D341Med (cell line): ENCODE measurements at regions not wholly inside any gene's neighbourhood (a gene's known extent, or its start where the extent isn't known, plus 50 kb on each side); places are given as distances from the start of the nearest gene placed in this dataset.

Source experiments
- DNase-seq: peaks from one replicate; pipeline ENCODE4 v3.0.0; 2012; ENCODE audit warnings: low spot score

GRCh38 chr2:15043336-15044058 lies 411.0 kb downstream of the LRATD1 start:
- DNase-seq, result no peak

DNA sequence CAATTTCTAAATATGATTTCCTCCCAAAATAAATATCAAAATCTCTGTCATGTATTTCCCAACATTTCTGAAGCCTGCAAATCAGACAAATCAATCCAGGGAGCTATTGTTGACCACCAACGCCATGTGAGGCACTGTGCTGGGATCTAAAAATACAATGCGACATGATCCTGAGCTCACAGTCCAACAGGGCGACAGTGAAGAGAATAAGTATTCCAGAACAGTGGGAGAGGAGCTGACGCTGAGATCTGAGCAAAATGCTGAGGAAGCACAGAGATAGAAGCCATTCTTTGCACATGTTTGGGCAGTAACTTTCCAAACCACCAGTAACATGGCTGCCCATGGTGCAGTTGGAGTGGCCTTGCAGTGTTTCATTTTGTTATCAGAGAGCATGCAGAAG lies 412.5 kb downstream of the LRATD1 start:
- no peak for DNase-seq

- no peak for DNase-seq
Measured at GRCh38 chr2:15047184-15047583, 414.7 kb downstream of the LRATD1 start.

GRCh38 chr2:15048000-15048399 lies 415.5 kb downstream of the LRATD1 start:
- no peak for DNase-seq

DNA sequence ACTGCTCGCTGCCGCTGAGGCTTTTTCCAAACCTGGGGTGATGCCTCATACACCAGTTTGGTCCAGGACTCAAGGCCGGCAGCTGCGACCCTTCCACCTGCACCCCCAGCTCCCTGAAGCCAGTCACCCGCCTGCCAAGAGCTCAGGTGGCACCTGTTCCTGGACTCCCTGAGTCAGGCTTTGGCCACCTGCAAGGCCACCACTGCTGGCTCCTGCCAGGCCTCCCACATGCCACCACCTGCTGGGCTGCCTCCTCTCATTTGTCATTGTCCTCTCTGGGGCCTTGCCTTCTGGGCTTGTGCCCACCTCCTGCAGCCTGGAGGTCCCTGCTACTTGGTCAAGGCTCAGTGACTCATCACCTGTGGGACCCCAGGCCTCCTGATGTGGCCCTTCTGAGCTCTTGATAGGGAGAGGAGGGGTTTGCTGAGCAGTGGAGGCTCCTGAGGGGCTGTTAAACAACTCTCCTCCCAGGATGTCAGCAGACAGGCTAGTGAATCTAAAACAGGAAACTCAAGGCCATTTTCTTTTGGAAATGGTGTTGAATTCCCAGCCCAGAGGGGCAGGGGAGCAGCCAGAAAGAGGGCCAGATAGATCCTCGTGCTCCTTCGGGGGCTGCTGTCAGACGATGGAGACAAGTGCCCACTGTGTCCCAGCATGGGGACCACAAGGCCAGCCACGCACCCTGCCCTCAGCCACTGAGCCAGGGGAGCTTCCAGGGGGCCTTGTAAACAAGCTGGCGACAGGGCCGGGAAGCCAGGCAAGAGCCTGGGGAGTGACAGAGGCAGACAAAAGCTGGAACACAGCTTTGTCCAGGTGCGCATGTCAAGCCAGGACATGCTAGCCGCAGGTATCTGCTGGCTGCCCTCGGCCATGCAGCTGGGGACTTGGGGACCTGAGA lies 416.8 kb downstream of the LRATD1 start:
- no peak for DNase-seq

GRCh38 chr2:15050483-15050882 lies 418.0 kb downstream of the LRATD1 start:
- DNase-seq, result no peak

DNA sequence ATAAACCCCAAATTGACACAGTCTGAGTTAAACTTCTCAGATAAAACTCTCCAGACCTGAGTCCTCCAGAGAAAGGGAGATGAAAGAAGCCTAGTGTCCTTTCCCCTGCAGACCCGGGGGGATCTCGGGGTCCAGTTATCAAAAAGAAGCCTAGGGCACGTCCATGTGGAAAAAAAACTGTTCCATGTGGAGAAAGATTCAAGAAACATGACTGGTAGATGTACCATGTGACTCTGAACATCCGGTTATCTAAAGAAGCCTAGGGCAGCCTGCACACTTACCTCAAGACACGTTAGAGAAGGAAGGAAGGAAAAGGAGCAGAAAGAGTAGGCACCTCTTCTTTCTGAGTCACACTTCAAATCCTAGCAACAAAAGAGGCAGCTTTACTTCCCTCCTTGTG lies 421.0 kb downstream of the LRATD1 start:
- no peak for DNase-seq

GRCh38 chr2:15058015-15058720 lies 425.7 kb downstream of the LRATD1 start:
- no peak for DNase-seq

- DNase-seq, result no peak
Measured at GRCh38 chr2:15058721-15059157, 426.2 kb downstream of the LRATD1 start.

- DNase-seq, result no peak
Measured at GRCh38 chr2:15059870-15060512, 427.5 kb downstream of the LRATD1 start.

- DNase-seq, result no peak
Measured at GRCh38 chr2:15061268-15061667, 428.8 kb downstream of the LRATD1 start.

DNA sequence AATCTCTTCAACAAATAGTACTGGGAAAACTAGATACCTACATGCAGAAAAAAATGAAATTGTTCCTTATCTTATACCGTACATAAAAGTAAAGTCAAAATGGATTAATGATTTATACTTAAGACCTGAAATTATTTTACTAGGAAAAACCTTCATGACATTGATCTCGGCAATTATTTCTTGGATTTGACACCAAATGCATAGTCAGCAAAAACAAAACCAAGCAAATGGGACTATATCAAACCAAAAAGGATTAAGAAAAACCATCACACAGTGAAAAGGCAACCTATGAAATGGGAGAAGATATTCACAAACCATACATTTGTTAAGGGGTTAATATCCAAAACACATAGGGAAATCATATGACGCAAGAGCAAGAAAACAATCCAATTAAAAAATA lies 433.6 kb downstream of the LRATD1 start:
- no peak for DNase-seq

DNA sequence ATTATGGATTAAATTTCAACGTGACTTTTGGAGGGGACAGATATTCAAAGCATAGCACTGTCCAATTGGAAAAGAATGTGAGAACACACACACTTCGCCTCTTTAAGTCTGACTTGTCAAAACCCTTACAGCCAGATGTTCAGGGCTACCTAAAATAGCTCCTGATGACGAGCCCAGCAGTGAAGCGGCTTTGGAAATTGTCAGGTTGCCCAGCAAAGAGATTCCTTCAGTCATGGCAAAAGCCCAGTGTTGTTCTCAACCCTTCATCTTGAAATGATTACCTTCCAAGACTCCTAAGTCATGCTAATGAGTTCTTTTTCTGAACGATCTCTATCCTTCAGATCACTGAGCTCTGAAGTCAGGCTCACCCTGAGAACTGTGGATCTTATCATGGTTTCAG lies 436.6 kb downstream of the LRATD1 start:
- no peak for DNase-seq

GRCh38 chr2:15072836-15073235 lies 440.3 kb downstream of the LRATD1 start:
- DNase-seq, result no peak

DNA sequence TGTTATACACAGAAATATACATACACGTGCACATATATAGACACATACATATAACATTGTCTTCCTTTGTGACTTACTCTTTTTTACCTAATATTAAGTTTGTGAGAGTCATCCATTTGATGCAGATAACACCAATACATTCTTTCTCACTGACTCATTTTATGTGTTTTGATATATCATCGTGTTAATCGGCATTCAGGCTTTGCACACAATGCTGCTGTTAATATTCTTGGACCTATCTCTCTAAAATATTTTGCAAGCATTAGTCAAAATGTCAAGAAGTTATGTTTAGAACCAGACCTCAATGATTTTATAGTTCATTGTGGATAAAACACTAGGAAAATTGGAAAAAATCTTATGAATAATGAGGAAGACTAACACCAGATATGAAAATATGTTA lies 441.1 kb downstream of the LRATD1 start:
- DNase-seq, result no peak

- DNase-seq, result no peak
Measured at GRCh38 chr2:15074319-15074718, 441.8 kb downstream of the LRATD1 start.

DNA sequence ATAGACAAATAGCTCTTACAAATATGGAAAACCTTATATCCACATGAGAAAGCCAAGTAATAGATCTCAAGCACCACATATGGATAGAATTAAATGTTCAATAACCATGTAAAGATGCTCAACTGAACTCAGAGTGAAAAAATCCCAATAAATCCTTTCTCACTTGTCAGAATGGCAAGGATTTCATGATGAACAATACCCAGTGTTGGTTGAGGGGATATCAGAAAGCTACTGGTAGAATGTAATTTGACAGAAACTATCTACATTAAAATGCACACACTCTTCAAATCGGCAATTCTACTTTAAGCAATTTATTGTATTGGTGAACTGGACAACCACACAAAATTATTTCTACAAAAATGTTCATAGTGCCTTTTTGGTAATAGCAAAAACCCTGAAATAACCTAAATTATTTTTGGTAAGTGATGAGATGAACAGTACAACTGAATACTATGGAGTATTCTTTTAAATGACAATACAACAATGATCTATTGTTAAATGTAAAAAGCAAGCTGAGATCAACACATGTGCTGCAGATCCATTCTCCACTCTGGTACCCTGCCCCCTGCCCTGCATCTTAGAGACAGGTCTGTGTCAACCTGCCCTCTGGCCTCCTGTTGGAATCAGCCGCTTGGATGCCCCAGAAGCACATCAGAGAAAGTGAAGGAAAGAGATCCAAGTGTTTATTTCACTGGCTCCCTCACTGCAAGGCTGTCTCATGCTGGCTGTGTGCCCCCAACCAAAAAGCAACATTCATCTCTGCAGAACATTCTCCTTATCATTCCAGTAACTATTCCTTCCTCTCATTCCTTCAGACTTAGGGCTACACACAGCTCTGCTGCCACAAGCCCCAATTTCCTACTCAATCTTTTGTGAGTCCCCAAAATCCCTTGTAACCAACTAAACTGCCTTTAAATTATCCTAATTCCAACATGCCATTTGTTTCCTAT lies 442.5 kb downstream of the LRATD1 start:
- DNase-seq, result no peak

GRCh38 chr2:15076668-15077067 lies 444.2 kb downstream of the LRATD1 start:
- DNase-seq, result no peak

GRCh38 chr2:15081356-15081755 lies 448.8 kb downstream of the LRATD1 start:
- DNase-seq, result no peak

- no peak for DNase-seq
Measured at GRCh38 chr2:15082105-15083058, 449.9 kb downstream of the LRATD1 start.
